Endothelial cell of umbilical vein (primary cell): ENCODE measurements at regions not wholly inside any gene's neighbourhood (a gene's known extent, or its start where the extent isn't known, plus 50 kb on each side); places are given as distances from the start of the nearest gene placed in this dataset.

Source experiments
- BruUV-seq: library from RNA; stranded (reverse); fragments of 400-500 nt; replicated peaks from 2 replicates; lab custom pipeline; 2021; lab: Mats Ljungman, UMichigan
- CTCF ChIA-PET: fragments of 300-600, 350-600 bp; sonication (Branson Sonifier 250); formaldehyde crosslinking; loops from one replicate; lab custom pipeline; 2021; ENCODE audit warnings: antibody characterized with exemption, inconsistent platforms; lab: Charles Lee
- POLR2A ChIA-PET: fragments of 300-600, 350-600 bp; sonication (Branson Sonifier 250); formaldehyde crosslinking; loops from one replicate; lab custom pipeline; 2021; ENCODE audit warnings: antibody characterized with exemption, inconsistent platforms; lab: Charles Lee
- DNase-seq: peaks from one replicate; pipeline ENCODE4 v3.0.0-alpha.2; 2011; ENCODE audit warnings: low read depth, low spot score
- FAIRE-seq: peaks from 2 replicates; lab custom pipeline; 2011; peaks lifted over from hg19 to GRCh38; lab: Jason Lieb, UNC
- H2AFZ ChIP-seq: 2 replicates; pipeline ENCODE4 v1.6.0; 2012; ENCODE audit warnings: low read depth, low read length, control low read depth, inconsistent platforms
- H3K27ac ChIP-seq: 2 replicates; pipeline ENCODE4 v1.5.1; 2011; ENCODE audit warnings: low read depth, mild to moderate bottlenecking, control low read depth, low read length, moderate library complexity; ENCODE audit not compliant: insufficient read depth
- H3K27me3 ChIP-seq, 2 experiments: 2 replicates each; pipeline versions ENCODE4 v1.6.0 to v1.6.1; 2011; ENCODE audit warnings: low read length in 2 of 2, mixed read lengths in 1 of 2; ENCODE audit not compliant: control insufficient read depth in 2 of 2, insufficient read depth in 2 of 2
- H3K36me3 ChIP-seq, 2 experiments: 2 replicates in 1 of 2; 3 replicates in 1 of 2; pipeline ENCODE4 v1.5.1; 2011; ENCODE audit warnings: low read length in 2 of 2, mild to moderate bottlenecking in 1 of 2, moderate library complexity in 1 of 2; ENCODE audit not compliant: control insufficient read depth in 2 of 2, insufficient read depth in 2 of 2; ENCODE audit errors: extremely low read depth in 1 of 2
- H3K4me1 ChIP-seq: 3 replicates; pipeline ENCODE4 v1.5.1; 2011; ENCODE audit warnings: mild to moderate bottlenecking, low read length; ENCODE audit not compliant: control insufficient read depth, insufficient read depth; ENCODE audit errors: extremely low read depth
- H3K4me2 ChIP-seq: 2 replicates; pipeline ENCODE4 v1.6.1; 2011; ENCODE audit warnings: low read length, control low read depth, mixed read lengths; ENCODE audit not compliant: insufficient read depth
- H3K4me3 ChIP-seq, 3 experiments: fragments of 200-600 bp in 1 of 3; sonication (generic), shearing (Covaris generic) in 1 of 3; replicated peaks in 1 of 3; 2 replicates each; pipeline ENCODE4 v1.5.1; 2011 to 2016; ENCODE audit warnings: control low read depth in 3 of 3, low read length in 3 of 3, mild to moderate bottlenecking in 2 of 3, inconsistent platforms in 1 of 3, low read depth in 1 of 3, moderate library complexity in 1 of 3; ENCODE audit not compliant: insufficient read depth in 1 of 3
- H3K79me2 ChIP-seq: 2 replicates; pipeline ENCODE4 v1.6.0; 2012; ENCODE audit warnings: low read length, inconsistent platforms; ENCODE audit not compliant: control insufficient read depth, insufficient read depth
- H3K9ac ChIP-seq: replicated peaks from 2 replicates; pipeline ENCODE3; 2011; ENCODE audit warnings: low read length, control low read depth; ENCODE audit not compliant: insufficient read depth; ENCODE audit errors: extremely low read depth
- H3K9me1 ChIP-seq: replicated peaks from 3 replicates; pipeline ENCODE4 v1.6.0; 2011; ENCODE audit warnings: mild to moderate bottlenecking, low read length; ENCODE audit not compliant: control insufficient read depth, insufficient read depth; ENCODE audit errors: extremely low read depth
- H3K9me3 ChIP-seq: replicated peaks from 2 replicates; pipeline ENCODE4 v1.5.1; 2012; ENCODE audit warnings: low read length, inconsistent platforms; ENCODE audit not compliant: control insufficient read depth, insufficient read depth
- H4K20me1 ChIP-seq: replicated peaks from 2 replicates; pipeline ENCODE3; 2011; ENCODE audit warnings: mild to moderate bottlenecking, low read length; ENCODE audit not compliant: control insufficient read depth, insufficient read depth; ENCODE audit errors: extremely low read depth
- CTCF ChIP-seq, 2 donors: IDR thresholded peaks; 1 replicate in 1 of 2; 2 replicates in 1 of 2; pipeline ENCODE4 v1.5.1; 2011; ENCODE audit warnings: low read length in 2 of 2, mild to moderate bottlenecking in 2 of 2, moderate library complexity in 2 of 2, control low read depth in 1 of 2, inconsistent platforms in 1 of 2, low read depth in 1 of 2; ENCODE audit not compliant: insufficient read depth in 1 of 2; ENCODE audit errors: extremely low read depth in 1 of 2
- EZH2 ChIP-seq: IDR thresholded peaks from 2 replicates; pipeline ENCODE4 v1.6.1; 2012; ENCODE audit warnings: borderline replicate concordance, low read depth, mild to moderate bottlenecking, moderate library complexity, low read length, inconsistent platforms; ENCODE audit not compliant: severe bottlenecking
- FOS ChIP-seq: IDR thresholded peaks from 2 replicates; pipeline ENCODE4 v1.6.1; 2011; ENCODE audit warnings: mild to moderate bottlenecking, low read length, moderate library complexity, borderline replicate concordance; ENCODE audit not compliant: insufficient read depth
- GATA2 ChIP-seq: IDR thresholded peaks from 2 replicates; pipeline ENCODE4 v1.7.0; 2011; ENCODE audit warnings: low read depth, mild to moderate bottlenecking, moderate library complexity, mixed read lengths, low read length; ENCODE audit not compliant: insufficient read length, insufficient read depth
- JUN ChIP-seq: IDR thresholded peaks from 2 replicates; pipeline ENCODE4 v1.6.1; 2011; ENCODE audit warnings: borderline replicate concordance, low read depth; ENCODE audit not compliant: insufficient read length, insufficient read depth
- MYC ChIP-seq: IDR thresholded peaks from one replicate; pipeline ENCODE4 v1.6.1; 2011; ENCODE audit warnings: mild to moderate bottlenecking, low read depth, low read length
- POLR2A ChIP-seq: IDR thresholded peaks from 2 replicates; pipeline ENCODE4 v1.6.1; 2012; ENCODE audit warnings: low read depth, mild to moderate bottlenecking, control low read depth, low read length
- POLR2AphosphoS5 ChIP-seq: IDR thresholded peaks from 2 replicates; pipeline ENCODE4 v1.6.1; 2012; ENCODE audit warnings: low read depth, mild to moderate bottlenecking, control low read depth, low read length, moderate library complexity; ENCODE audit not compliant: insufficient read depth
- dilution Hi-C: fragments of 300-500 bp; cut with MboI; formaldehyde crosslinking; loops from one replicate; pipeline ENCODE4 v1.15.0; 2019; ENCODE audit warnings: low sequenced_read_pairs; ENCODE audit not compliant: extremely low pct_ligation_motif_present
- intact Hi-C: fragments of 100-400 bp; cut with micrococcal nuclease; formaldehyde crosslinking; loops from one replicate; pipeline ENCODE4 v1.10.0; 2022
- TF ChIP-seq, protein P1 (sequence below): IDR thresholded peaks from 2 replicates; pipeline ENCODE4 v1.6.1; 2011; ENCODE audit not compliant: insufficient read depth, insufficient read length

DNA sequence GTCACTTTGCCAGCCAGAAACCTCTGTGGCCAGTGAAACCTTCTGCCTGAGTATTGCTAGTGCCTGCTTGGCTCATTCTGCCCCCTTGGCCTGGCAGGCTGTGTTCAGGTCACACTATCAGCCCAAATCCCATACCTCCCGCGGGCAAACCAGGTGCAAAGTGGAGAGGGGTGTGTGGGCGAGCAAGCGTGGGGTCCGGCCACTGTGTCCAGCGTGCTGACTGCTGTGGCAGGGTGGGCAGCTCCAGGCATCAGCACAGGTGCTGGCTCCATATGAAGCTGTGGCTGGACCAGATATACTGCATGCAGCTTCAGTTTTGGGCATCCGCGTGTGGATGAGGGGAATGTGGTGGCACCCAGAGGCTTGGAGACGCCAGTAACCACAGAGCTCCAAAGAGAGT is 576.5 kb upstream of the EDIL3 start:
- Histone ChIP-seq H3K4me1 (no peaks in the 10 kb centered on the region), H3K4me2 (no peak overlapping the region), H3K4me3 (no peak overlapping the region), H3K9me3 (no peaks in the 10 kb centered on the region), H3K9me1 (no peaks in the 10 kb centered on the region), H3K79me2 (no peaks in the 10 kb centered on the region), H4K20me1 (no peaks in the 10 kb centered on the region), H3K36me3 (no peaks in the 10 kb centered on the region), H2AFZ (no peak overlapping the region), H3K27ac (no peak overlapping the region), H3K9ac (no peak overlapping the region), H3K27me3 (no peaks in the 10 kb centered on the region)
- TF ChIP-seq, protein P1, sequence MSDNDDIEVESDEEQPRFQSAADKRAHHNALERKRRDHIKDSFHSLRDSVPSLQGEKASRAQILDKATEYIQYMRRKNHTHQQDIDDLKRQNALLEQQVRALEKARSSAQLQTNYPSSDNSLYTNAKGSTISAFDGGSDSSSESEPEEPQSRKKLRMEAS: no peak
- TF ChIP-seq POLR2AphosphoS5: no peak
- no peak for TF ChIP-seq MYC
- no peak for TF ChIP-seq FOS
- TF ChIP-seq CTCF (IDR thresholded peaks at IDR 0.05; ENCODE audit: extremely low read depth in 1 of 2, insufficient read depth in 1 of 2, low read depth in 1 of 2, low read length in 2 of 2): no peak
- TF ChIP-seq EZH2: no peak
- no peak for TF ChIP-seq POLR2A
- TF ChIP-seq JUN: no peak
- no peak for TF ChIP-seq GATA2
- dilution Hi-C loops: no loop called here
- FAIRE-seq (no peak), DNase-seq (no peak)
- ChIA-PET CTCF (no interaction called here), POLR2A (no interaction called here)
- no TSS peak for BruUV-seq
- intact Hi-C loops: no loop called here
